Vagina (tissue), 2 donors: ENCODE measurements at regions not wholly inside any gene's neighbourhood (a gene's known extent, or its start where the extent isn't known, plus 50 kb on each side); places are given as distances from the start of the nearest gene placed in this dataset. TPM values are rescaled to one million over a fixed set of nuclear protein-coding genes. Genes with fewer than 3 reads are reported as not detected.

Source experiments
- DNase-seq, 2 donors: peaks; one replicate each; pipeline ENCODE4 v3.0.0-alpha.2; 2017; ENCODE audit errors: extremely low spot score in 2 of 2
- H3K27ac ChIP-seq: fragments of 200-600 bp; sonication (generic); one replicate; pipeline ENCODE4 v1.5.1; 2019
- H3K27me3 ChIP-seq: fragments of 200-600 bp; sonication (generic); one replicate; pipeline ENCODE4 v1.5.1; 2019
- H3K36me3 ChIP-seq, 2 donors: fragments of 200-600 bp; sonication (generic); one replicate each; pipeline ENCODE4 v1.5.1; 2017 to 2019
- H3K4me1 ChIP-seq: fragments of 200-600 bp; sonication (generic); one replicate; pipeline ENCODE4 v1.5.1; 2019
- H3K4me3 ChIP-seq, 2 donors: fragments of 200-600 bp; sonication (generic); 1 replicate in 1 of 2; 2 replicates in 1 of 2; pipeline ENCODE4 v1.5.1; 2016 to 2019
- H3K9me3 ChIP-seq: fragments of 200-600 bp; sonication (generic); one replicate; pipeline ENCODE4 v1.5.1; 2019
- CTCF ChIP-seq, 3 experiments: fragments of 450-650 bp in 2 of 3; fragments of 200-600 bp in 1 of 3; sonication (generic) in 1 of 3; IDR thresholded peaks; one replicate each; pipeline ENCODE4 v1.5.1; 2017 to 2019; ENCODE audit warnings: antibody characterized with exemption in 3 of 3, mild to moderate bottlenecking in 2 of 3, moderate library complexity in 2 of 3
- POLR2A ChIP-seq, 2 donors: fragments of 450-650 bp; IDR thresholded peaks; one replicate each; pipeline ENCODE4 v1.6.1; 2017; ENCODE audit warnings: antibody characterized with exemption in 2 of 2, mild to moderate bottlenecking in 2 of 2, moderate library complexity in 2 of 2
- POLR2AphosphoS5 ChIP-seq, 2 donors: sonication (generic); formaldehyde crosslinking; IDR thresholded peaks; one replicate each; pipeline ENCODE4 v1.9.0; 2017; ENCODE audit warnings: antibody characterized with exemption in 2 of 2, mild to moderate bottlenecking in 2 of 2, low read depth in 1 of 2; ENCODE audit not compliant: insufficient read depth in 1 of 2
- intact Hi-C: fragments of 100-400 bp; cut with DNase I; formaldehyde crosslinking; loops from one replicate; pipeline ENCODE4 v1.15.1; 2023
- small RNA-seq: library from RNA; depleted of rRNA; stranded (forward); fragments of <200 nt; gene quantifications from one replicate; pipeline ENCODE3, GENCODE V24; 2016

GRCh38 chr13:67292886-67293285 is 62.8 kb upstream of the PCDH9 start:
- TF ChIP-seq CTCF (IDR thresholded peaks at IDR 0.05) (no peak), POLR2A (IDR thresholded peaks at IDR 0.05) (no peak)
- no peak overlapping the region for H3K27ac ChIP-seq
- H3K9me3 ChIP-seq: no peaks in the 10 kb centered on the region
- H3K27me3 ChIP-seq: no peaks in the 10 kb centered on the region
- no peak overlapping the region for H3K4me3 ChIP-seq
- DNase-seq: no peak
- no peaks in the 10 kb centered on the region for H3K36me3 ChIP-seq
- intact Hi-C loops: no loop called here
- H3K4me1 ChIP-seq: no peaks in the 10 kb centered on the region

GRCh38 chr13:67285611-67286010 is 55.5 kb upstream of the PCDH9 start:
- H3K9me3 ChIP-seq: no peaks in the 10 kb centered on the region
- H3K27ac ChIP-seq: no peak overlapping the region
- no peak for TF ChIP-seq POLR2AphosphoS5 (IDR thresholded peaks at IDR 0.05; ENCODE audit: insufficient read depth in 1 of 2, low read depth in 1 of 2)
- no peak for TF ChIP-seq POLR2A (IDR thresholded peaks at IDR 0.05)
- DNase-seq: no peak
- H3K4me3 ChIP-seq: no peak overlapping the region
- H3K4me1 ChIP-seq: no peaks in the 10 kb centered on the region
- no peaks in the 10 kb centered on the region for H3K27me3 ChIP-seq
- H3K36me3 ChIP-seq: no peaks in the 10 kb centered on the region
- intact Hi-C loops: no loop called here

- Histone ChIP-seq H3K27ac (no peak overlapping the region), H3K9me3 (no peaks in the 10 kb centered on the region), H3K27me3 (no peaks in the 10 kb centered on the region), H3K4me1 (no peaks in the 10 kb centered on the region), H3K36me3 (no peaks in the 10 kb centered on the region), H3K4me3 (no peak overlapping the region)
- TF ChIP-seq POLR2AphosphoS5 (IDR thresholded peaks at IDR 0.05; ENCODE audit: insufficient read depth in 1 of 2, low read depth in 1 of 2) (no peak), CTCF (IDR thresholded peaks at IDR 0.05) (no peak), POLR2A (IDR thresholded peaks at IDR 0.05) (no peak)
- no peak for DNase-seq
- intact Hi-C loops: no loop called here
These were observed 53.5 kb upstream of the PCDH9 start for GRCh38 chr13:67283637-67284036.

GRCh38 chr13:67281466-67281865 is 51.3 kb upstream of the PCDH9 start:
- intact Hi-C loops: no loop called here
- Histone ChIP-seq H3K9me3 (no peaks in the 10 kb centered on the region), H3K27me3 (no peaks in the 10 kb centered on the region), H3K27ac (no peak overlapping the region), H3K36me3 (no peaks in the 10 kb centered on the region), H3K4me1 (no peaks in the 10 kb centered on the region), H3K4me3 (no peak overlapping the region)
- DNase-seq: no peak
- no peak for TF ChIP-seq CTCF (IDR thresholded peaks at IDR 0.05)
- no peak for TF ChIP-seq POLR2AphosphoS5 (IDR thresholded peaks at IDR 0.05; ENCODE audit: insufficient read depth in 1 of 2, low read depth in 1 of 2)
- no peak for TF ChIP-seq POLR2A (IDR thresholded peaks at IDR 0.05)

Small RNAs in the stretch of these regions (small RNA-seq; reads per million reads assigned to genes)
- gene RN7SL761P: not detected
- gene RPL37P21: not detected
- gene RPS3AP52: not detected
- gene SNRPFP3: not detected
